ENCODE measurements at regions not wholly inside any gene's neighbourhood (a gene's known extent, or its start where the extent isn't known, plus 50 kb on each side); places are given as distances from the start of the nearest gene placed in this dataset.
A peak's percentile ranks its signal among the peaks of the same experiment; 100 is the strongest.

- FAIRE-seq = no peak
- no peaks in the 10 kb centered on the region for H3K27me3 Mint-ChIP-seq (ENCODE audit: low read depth, unreplicated experiment)
Measured at GRCh38 chrX:149283853-149284252, 221.3 kb downstream of the IDS start.

DNA sequence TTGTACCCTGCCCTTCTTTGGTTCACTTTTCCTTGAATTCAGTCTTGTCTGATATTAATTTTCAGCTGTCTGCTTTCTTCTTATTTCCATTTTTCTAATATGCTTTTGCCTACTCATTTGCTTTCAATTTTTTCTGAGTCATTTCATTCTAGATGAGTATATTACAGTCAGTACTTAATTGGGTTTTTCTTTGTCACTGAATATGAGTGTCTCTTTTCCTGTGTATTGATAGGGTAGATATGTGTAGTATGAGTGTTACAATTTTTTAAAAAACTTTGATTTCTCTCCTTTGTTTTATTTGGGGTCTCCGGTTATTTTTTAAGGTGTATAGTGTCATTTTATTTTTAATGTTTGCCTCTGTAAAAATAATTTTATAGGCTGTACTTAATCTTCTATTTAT, 222.2 kb downstream of the IDS start:
- FAIRE-seq = peak; percentile 41
- Histone ChIP-seq H3K79me2 (ENCODE audit: insufficient read depth, low read length) (no peaks in the 10 kb centered on the region), H3K9me3 (ENCODE audit: insufficient read depth, low read depth, low read length) (no peaks in the 10 kb centered on the region), H3K27me3 (ENCODE audit: insufficient read depth, low read length) (no peaks in the 10 kb centered on the region), H3K4me3 (ENCODE audit: insufficient read depth, low read depth, low read length) (no peak overlapping the region), H3K27ac (ENCODE audit: low read depth, low read length) (no peak overlapping the region), H2AFZ (ENCODE audit: low read depth, low read length) (no peak overlapping the region), H3K4me2 (ENCODE audit: low read length) (no peak overlapping the region), H3K4me1 (ENCODE audit: insufficient read depth, low read length) (no peaks in the 10 kb centered on the region), H4K20me1 (ENCODE audit: insufficient read depth, low read length) (no peaks in the 10 kb centered on the region), H3K9ac (ENCODE audit: low read length) (no peak overlapping the region), H3K36me3 (ENCODE audit: insufficient read depth, low read length) (no peaks in the 10 kb centered on the region)
- Mint-ChIP-seq H3K4me1 (ENCODE audit: low read depth, unreplicated experiment) (peaks cover 7% of the 10 kb centered on the region), H3K27me3 (ENCODE audit: low read depth, unreplicated experiment) (no peaks in the 10 kb centered on the region), H3K4me3 (ENCODE audit: unreplicated experiment) (no peak overlapping the region), H3K27ac (ENCODE audit: unreplicated experiment) (no peak overlapping the region), H3K9me3 (ENCODE audit: unreplicated experiment) (peaks cover 2% of the 10 kb centered on the region), H3K36me3 (ENCODE audit: low read depth, unreplicated experiment) (no peaks in the 10 kb centered on the region)
- TF ChIP-seq CTCF (IDR thresholded peaks at IDR 0.05; ENCODE audit: insufficient read depth, low read depth, low read length) (no peak), EZH2 (IDR thresholded peaks at IDR 0.05; ENCODE audit: insufficient read depth, low read length) (no peak)
- no peak for DNase-seq (ENCODE audit: low read depth)

More at GRCh38 chrX:149283853-149284252, 221.3 kb downstream of the IDS start:
- H3K36me3 ChIP-seq (ENCODE audit: insufficient read depth, low read length) = no peaks in the 10 kb centered on the region
- no peak overlapping the region for H2AFZ ChIP-seq (ENCODE audit: low read depth, low read length)
- no peaks in the 10 kb centered on the region for H3K9me3 ChIP-seq (ENCODE audit: insufficient read depth, low read depth, low read length)
- Mint-ChIP-seq H3K4me3 (ENCODE audit: unreplicated experiment) (no peak overlapping the region), H3K9me3 (ENCODE audit: unreplicated experiment) (peaks cover 2% of the 10 kb centered on the region), H3K36me3 (ENCODE audit: low read depth, unreplicated experiment) (no peaks in the 10 kb centered on the region), H3K27ac (ENCODE audit: unreplicated experiment) (peak overlapping the region; percentile 5), H3K4me1 (ENCODE audit: low read depth, unreplicated experiment) (peaks cover 7% of the 10 kb centered on the region)
- H3K27me3 ChIP-seq (ENCODE audit: insufficient read depth, low read length) = no peaks in the 10 kb centered on the region
- H3K4me2 ChIP-seq (ENCODE audit: low read length) = no peak overlapping the region
- H3K79me2 ChIP-seq (ENCODE audit: insufficient read depth, low read length) = no peaks in the 10 kb centered on the region
- H4K20me1 ChIP-seq (ENCODE audit: insufficient read depth, low read length) = no peaks in the 10 kb centered on the region
- no peak overlapping the region for H3K4me3 ChIP-seq (ENCODE audit: insufficient read depth, low read depth, low read length)
- no peak overlapping the region for H3K27ac ChIP-seq (ENCODE audit: low read depth, low read length)
- TF ChIP-seq EZH2 (IDR thresholded peaks at IDR 0.05; ENCODE audit: insufficient read depth, low read length) (no peak), CTCF (IDR thresholded peaks at IDR 0.05; ENCODE audit: insufficient read depth, low read depth, low read length) (no peak)
- no peak for DNase-seq (ENCODE audit: low read depth)
- H3K9ac ChIP-seq (ENCODE audit: low read length) = no peak overlapping the region
- no peaks in the 10 kb centered on the region for H3K4me1 ChIP-seq (ENCODE audit: insufficient read depth, low read length)

DNA sequence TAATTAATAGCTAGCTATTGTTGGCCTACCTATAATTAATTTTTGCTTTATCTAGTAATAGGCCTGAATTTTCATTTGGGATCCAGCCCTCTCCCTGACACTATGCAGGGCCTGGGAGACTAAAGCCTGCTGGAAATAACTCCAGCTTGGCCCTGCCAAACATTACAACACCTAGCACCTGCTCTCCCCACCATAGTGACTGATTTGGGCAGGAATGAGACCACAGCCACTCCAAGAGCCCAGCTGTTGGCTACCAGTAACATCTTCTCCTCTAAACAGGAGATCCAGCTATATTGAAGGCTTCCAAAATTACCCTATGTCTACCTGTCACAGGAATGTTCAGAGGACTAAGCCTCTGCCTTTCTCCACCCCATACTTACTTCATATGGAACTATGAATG, 225.1 kb downstream of the IDS start:
- Histone ChIP-seq H2AFZ (ENCODE audit: low read depth, low read length) (no peak overlapping the region), H3K79me2 (ENCODE audit: insufficient read depth, low read length) (no peaks in the 10 kb centered on the region), H3K4me2 (ENCODE audit: low read length) (no peak overlapping the region), H3K4me1 (ENCODE audit: insufficient read depth, low read length) (no peaks in the 10 kb centered on the region), H3K27me3 (ENCODE audit: insufficient read depth, low read length) (no peaks in the 10 kb centered on the region), H3K27ac (ENCODE audit: low read depth, low read length) (no peak overlapping the region), H3K4me3 (ENCODE audit: insufficient read depth, low read depth, low read length) (no peak overlapping the region), H4K20me1 (ENCODE audit: insufficient read depth, low read length) (no peaks in the 10 kb centered on the region), H3K36me3 (ENCODE audit: insufficient read depth, low read length) (no peaks in the 10 kb centered on the region), H3K9ac (ENCODE audit: low read length) (no peak overlapping the region), H3K9me3 (ENCODE audit: insufficient read depth, low read depth, low read length) (no peaks in the 10 kb centered on the region)
- H3K9me3 Mint-ChIP-seq (ENCODE audit: unreplicated experiment) = peaks cover 2% of the 10 kb centered on the region
- H3K4me1 Mint-ChIP-seq (ENCODE audit: low read depth, unreplicated experiment) = peaks cover 10% of the 10 kb centered on the region
- H3K27me3 Mint-ChIP-seq (ENCODE audit: low read depth, unreplicated experiment) = no peaks in the 10 kb centered on the region
- no peak overlapping the region for H3K27ac Mint-ChIP-seq (ENCODE audit: unreplicated experiment)
- H3K4me3 Mint-ChIP-seq (ENCODE audit: unreplicated experiment) = no peak overlapping the region
- FAIRE-seq = no peak
- no peaks in the 10 kb centered on the region for H3K36me3 Mint-ChIP-seq (ENCODE audit: low read depth, unreplicated experiment)
- no peak for TF ChIP-seq EZH2 (IDR thresholded peaks at IDR 0.05; ENCODE audit: insufficient read depth, low read length)
- no peak for TF ChIP-seq CTCF (IDR thresholded peaks at IDR 0.05; ENCODE audit: insufficient read depth, low read depth, low read length)
- no peak for DNase-seq (ENCODE audit: low read depth)

Data from astrocyte (in vitro differentiated cells and primary cell).